NCI-H446 (cell line): ENCODE measurements at regions not wholly inside any gene's neighbourhood (a gene's known extent, or its start where the extent isn't known, plus 50 kb on each side); places are given as distances from the start of the nearest gene placed in this dataset.

ENCODE experiments used
- DNase-seq, 2 experiments: peaks; one replicate each; lab custom pipeline; 2025; lab: John Stamatoyannopoulos, UW

DNA sequence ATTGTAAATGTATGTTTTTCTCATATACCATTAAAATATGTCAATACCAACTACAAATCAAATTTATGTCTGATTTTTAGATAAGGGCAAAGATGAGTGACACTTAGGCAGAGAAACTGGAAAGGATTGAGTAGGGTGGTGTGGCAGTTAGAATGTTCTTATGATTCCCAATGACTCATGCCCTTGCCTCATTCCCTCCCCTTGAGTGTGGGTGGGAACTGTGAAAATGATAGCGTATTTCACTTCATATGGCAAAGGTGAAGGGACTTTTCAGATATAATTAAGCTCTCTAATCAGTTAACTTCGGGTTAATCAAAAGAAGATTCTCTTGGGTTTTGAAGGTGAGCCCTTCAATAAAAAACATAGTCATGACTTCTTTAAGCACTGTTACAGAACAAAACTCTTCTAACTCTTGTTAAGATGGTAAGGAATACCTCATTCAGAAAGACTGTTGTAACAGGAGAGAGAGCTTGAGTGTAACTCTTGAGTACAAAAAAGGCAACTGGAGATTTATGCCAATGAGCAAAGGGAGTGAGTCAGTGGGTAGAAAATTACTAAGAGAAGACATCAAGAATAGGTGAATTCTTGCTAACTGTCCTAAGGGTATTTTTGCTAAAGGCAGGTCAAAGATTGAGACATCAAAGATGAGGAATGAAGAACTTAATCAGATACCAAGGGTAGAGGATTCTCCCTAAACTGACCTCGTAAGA is 329.5 kb downstream of the KCTD8 start:
- DNase-seq: no peak

- no peak for DNase-seq
These were observed 328.0 kb downstream of the KCTD8 start for GRCh38 chr4:44120646-44121045.

DNA sequence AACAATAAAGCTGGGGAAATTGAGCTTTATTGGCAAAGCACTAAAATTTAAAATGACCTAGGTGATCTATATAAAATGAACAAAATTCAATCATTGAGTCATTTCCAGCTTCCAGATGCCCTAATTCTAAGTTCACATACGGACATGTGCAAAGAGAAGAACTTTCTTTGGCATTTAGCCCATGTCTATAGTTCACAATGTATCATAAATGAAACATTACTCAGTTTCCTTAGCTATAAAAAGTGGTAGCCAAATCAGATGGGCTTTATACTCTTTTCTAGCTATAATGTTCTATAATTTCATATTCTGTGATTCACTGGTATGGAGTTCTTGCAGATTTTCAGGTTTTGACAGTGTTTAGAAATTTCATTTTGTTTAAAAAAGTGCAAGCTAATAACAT is 327.4 kb downstream of the KCTD8 start:
- no peak for DNase-seq
